H1 (cell line): ENCODE measurements at regions not wholly inside any gene's neighbourhood (a gene's known extent, or its start where the extent isn't known, plus 50 kb on each side); places are given as distances from the start of the nearest gene placed in this dataset.

Experiments used
- TAF7 ChIP-seq: optimal IDR thresholded peaks from 2 replicates; pipeline ENCODE3; 2011; ENCODE audit warnings: low read depth, mild to moderate bottlenecking, inconsistent platforms, low read length, moderate library complexity, borderline replicate concordance
- TEAD4 ChIP-seq: IDR thresholded peaks from 2 replicates; pipeline ENCODE4 v1.6.1; 2012; ENCODE audit warnings: low read depth, low read length, inconsistent platforms, mixed read lengths

- TF ChIP-seq TAF7 (no peak), TEAD4 (no peak)
Measured at GRCh38 chr17:72416905-72417304, 296.1 kb downstream of the SOX9 start (continued).
